ENCODE measurements at regions not wholly inside any gene's neighbourhood (a gene's known extent, or its start where the extent isn't known, plus 50 kb on each side); places are given as distances from the start of the nearest gene placed in this dataset.

- H3K36me3 ChIP-seq (ENCODE audit: control insufficient read depth, insufficient read depth, low read length): no peaks in the 10 kb centered on the region
- DNase-seq (ENCODE audit: low read depth): no peak
- no peak for TF ChIP-seq CTCF (IDR thresholded peaks at IDR 0.05; ENCODE audit: insufficient read depth, low read length, poor library complexity, severe bottlenecking)
- no peak overlapping the region for H3K4me3 ChIP-seq (ENCODE audit: low read depth, low read length)
- H3K27me3 ChIP-seq (ENCODE audit: control insufficient read depth, insufficient read depth, low read length): no peaks in the 10 kb centered on the region
These were observed 537.5 kb upstream of the WWC1 start for GRCh38 chr5:167753725-167754490.

- DNase-seq (ENCODE audit: low read depth): peak; percentile 44
- peak overlapping the region; percentile 9 for H3K4me3 ChIP-seq (ENCODE audit: low read depth, low read length)
- H3K27me3 ChIP-seq (ENCODE audit: control insufficient read depth, insufficient read depth, low read length): no peaks in the 10 kb centered on the region
- no peak for TF ChIP-seq CTCF (IDR thresholded peaks at IDR 0.05; ENCODE audit: insufficient read depth, low read length, poor library complexity, severe bottlenecking)
- no peaks in the 10 kb centered on the region for H3K36me3 ChIP-seq (ENCODE audit: control insufficient read depth, insufficient read depth, low read length)
These were observed 536.9 kb upstream of the WWC1 start for GRCh38 chr5:167754501-167755021.

GRCh38 chr5:167755420-167755819 lies 536.0 kb upstream of the WWC1 start:
- H3K27me3 ChIP-seq (ENCODE audit: control insufficient read depth, insufficient read depth, low read length): no peaks in the 10 kb centered on the region
- no peak for DNase-seq (ENCODE audit: low read depth)
- H3K36me3 ChIP-seq (ENCODE audit: control insufficient read depth, insufficient read depth, low read length): no peaks in the 10 kb centered on the region
- H3K4me3 ChIP-seq (ENCODE audit: low read depth, low read length): peak overlapping the region; percentile 19
- no peak for TF ChIP-seq CTCF (IDR thresholded peaks at IDR 0.05; ENCODE audit: insufficient read depth, low read length, poor library complexity, severe bottlenecking)

- Histone ChIP-seq H3K36me3 (ENCODE audit: control insufficient read depth, insufficient read depth, low read length) (no peaks in the 10 kb centered on the region), H3K27me3 (ENCODE audit: control insufficient read depth, insufficient read depth, low read length) (no peaks in the 10 kb centered on the region), H3K4me3 (ENCODE audit: low read depth, low read length) (no peak overlapping the region)
- no peak for TF ChIP-seq CTCF (IDR thresholded peaks at IDR 0.05; ENCODE audit: insufficient read depth, low read length, poor library complexity, severe bottlenecking)
- peak; percentile 92 for DNase-seq (ENCODE audit: low read depth)
These were observed 532.2 kb upstream of the WWC1 start for GRCh38 chr5:167759057-167759821.

- no peak for DNase-seq (ENCODE audit: low read depth)
- TF ChIP-seq CTCF (IDR thresholded peaks at IDR 0.05; ENCODE audit: insufficient read depth, low read length, poor library complexity, severe bottlenecking): no peak
- H3K27me3 ChIP-seq (ENCODE audit: control insufficient read depth, insufficient read depth, low read length): no peaks in the 10 kb centered on the region
- H3K36me3 ChIP-seq (ENCODE audit: control insufficient read depth, insufficient read depth, low read length): no peaks in the 10 kb centered on the region
- no peak overlapping the region for H3K4me3 ChIP-seq (ENCODE audit: low read depth, low read length)
These were observed 527.7 kb upstream of the WWC1 start for GRCh38 chr5:167763772-167764171.

Measured in kidney epithelial cell (primary cell).